Psoas muscle (tissue), 7 donors: ENCODE measurements at regions not wholly inside any gene's neighbourhood (a gene's known extent, or its start where the extent isn't known, plus 50 kb on each side); places are given as distances from the start of the nearest gene placed in this dataset.

Source experiments
- ATAC-seq, 4 donors: fragments of 200-7000 bp; cut with Tn5 transposase; one replicate each; pipeline ENCODE4 v1.9.1; 2020; ENCODE audit warnings: moderate library complexity in 3 of 4, mild to moderate bottlenecking in 2 of 4
- DNase-seq, 2 donors: peaks; one replicate each; pipeline ENCODE4 v3.0.0-alpha.2; 2020
- H3K27ac ChIP-seq: fragments of 200-600 bp; one replicate; pipeline ENCODE4 v1.8.0; 2022
- H3K27me3 ChIP-seq, 3 donors: fragments of 200-600 bp in 1 of 3; one replicate each; pipeline versions ENCODE4 v1.6.1 to v1.8.0; 2013 to 2022; ENCODE audit warnings: low read length in 2 of 3, mild to moderate bottlenecking in 2 of 3, moderate library complexity in 1 of 3; ENCODE audit not compliant: insufficient read depth in 3 of 3
- H3K36me3 ChIP-seq, 2 donors: fragments of 200-600 bp in 1 of 2; one replicate each; pipeline versions ENCODE4 v1.6.1 to v1.8.0; 2013 to 2022; ENCODE audit warnings: low read depth in 1 of 2, mild to moderate bottlenecking in 1 of 2, moderate library complexity in 1 of 2; ENCODE audit not compliant: insufficient read depth in 1 of 2
- H3K4me1 ChIP-seq: fragments of 200-600 bp; one replicate; pipeline ENCODE4 v1.8.0; 2022
- H3K4me3 ChIP-seq: fragments of 200-600 bp; one replicate; pipeline ENCODE4 v1.8.0; 2022; ENCODE audit warnings: mild to moderate bottlenecking
- H3K9me3 ChIP-seq: fragments of 200-600 bp; one replicate; pipeline ENCODE4 v1.8.0; 2022
- WGBS, 3 donors: extraction: QIAGEN DNeasy Blood & Tissue Kit; methylation state at CpG; one replicate each; pipeline versions ENCODE4 v1.1.6 to v1.1.7; 2013; 5-methylcytosine and 5-hydroxymethylcytosine counted together
- intact Hi-C, 2 donors: fragments of 100-400 bp; cut with DNase I; formaldehyde crosslinking; loops; one replicate each; pipeline versions ENCODE4 v1.11.0 to v1.14.2; 2022
- TF ChIP-seq, protein P1 (sequence below): fragments of 200-600 bp; IDR thresholded peaks from one replicate; pipeline ENCODE4 v1.8.0; 2022; ENCODE audit warnings: antibody characterized with exemption
- donor health status: healthy with polysubstance abuse.
- donor health status: DM: no; HTN: no; CAD: no; lungs with moderate emphysema.
- donor health status: Bipolar disorder and iron deficiency.
- donor health status: healthy.
- donor health status: DM: yes; HTN: yes; CAD: no.
- donor health status: DM: no; HTN: no; CAD: no.
- donor health status: DM: yes; HTN: yes; CAD: no.

DNA sequence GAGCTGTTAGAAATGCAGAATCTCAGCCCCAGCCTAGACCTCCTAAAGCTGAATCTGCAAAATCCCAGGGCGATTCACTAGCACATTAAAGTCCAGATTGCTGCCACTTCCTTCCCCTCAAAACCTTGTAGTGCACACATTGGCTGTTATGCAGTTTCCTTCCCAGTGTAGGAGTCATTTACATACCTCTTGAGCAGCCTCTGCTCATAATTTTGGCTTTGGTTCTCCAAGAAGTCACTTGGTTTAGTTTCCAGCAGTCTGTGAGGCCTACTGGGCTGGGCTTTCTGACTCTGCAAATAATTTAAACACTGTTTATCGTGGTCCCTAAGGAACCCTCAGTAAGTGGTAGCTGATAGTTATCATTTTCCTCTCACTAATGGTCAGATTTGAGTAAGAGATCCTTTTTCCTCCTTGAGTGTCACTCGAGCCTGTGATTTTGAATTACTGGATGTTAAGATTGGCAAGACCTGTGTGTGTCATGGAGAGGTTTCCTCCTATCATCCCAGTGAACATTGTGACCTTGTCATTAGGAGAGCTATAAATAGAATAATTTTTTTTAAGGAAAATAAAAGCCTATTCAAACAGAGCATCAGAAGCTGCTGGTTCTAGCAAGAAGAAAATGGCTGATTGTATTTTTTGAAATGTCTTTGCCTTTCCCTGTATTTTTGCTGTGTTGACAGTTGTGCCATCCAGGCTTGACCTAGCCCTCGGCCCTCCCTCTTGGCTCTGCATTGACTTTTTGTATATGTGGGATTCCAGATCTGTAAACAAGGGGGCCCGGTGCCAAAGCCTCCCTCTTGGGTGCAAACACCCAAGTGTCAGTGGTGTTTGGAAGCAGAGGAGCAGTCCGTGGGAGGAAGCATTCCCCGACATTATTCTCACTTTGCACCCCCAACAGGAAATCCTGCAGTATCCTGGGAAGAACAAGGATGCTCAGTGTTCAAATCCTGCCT is 134.8 kb upstream of the ANKRD28 start:
- H3K4me3 ChIP-seq = no peak overlapping the region
- peaks cover 11% of the 10 kb centered on the region for H3K4me1 ChIP-seq
- no peak for DNase-seq
- intact Hi-C loops = no loop called here
- WGBS, 3 donors = 52 to 54% (median 52%) methylated on average over 7 of the region's 7 CpGs
- TF ChIP-seq, protein P1, sequence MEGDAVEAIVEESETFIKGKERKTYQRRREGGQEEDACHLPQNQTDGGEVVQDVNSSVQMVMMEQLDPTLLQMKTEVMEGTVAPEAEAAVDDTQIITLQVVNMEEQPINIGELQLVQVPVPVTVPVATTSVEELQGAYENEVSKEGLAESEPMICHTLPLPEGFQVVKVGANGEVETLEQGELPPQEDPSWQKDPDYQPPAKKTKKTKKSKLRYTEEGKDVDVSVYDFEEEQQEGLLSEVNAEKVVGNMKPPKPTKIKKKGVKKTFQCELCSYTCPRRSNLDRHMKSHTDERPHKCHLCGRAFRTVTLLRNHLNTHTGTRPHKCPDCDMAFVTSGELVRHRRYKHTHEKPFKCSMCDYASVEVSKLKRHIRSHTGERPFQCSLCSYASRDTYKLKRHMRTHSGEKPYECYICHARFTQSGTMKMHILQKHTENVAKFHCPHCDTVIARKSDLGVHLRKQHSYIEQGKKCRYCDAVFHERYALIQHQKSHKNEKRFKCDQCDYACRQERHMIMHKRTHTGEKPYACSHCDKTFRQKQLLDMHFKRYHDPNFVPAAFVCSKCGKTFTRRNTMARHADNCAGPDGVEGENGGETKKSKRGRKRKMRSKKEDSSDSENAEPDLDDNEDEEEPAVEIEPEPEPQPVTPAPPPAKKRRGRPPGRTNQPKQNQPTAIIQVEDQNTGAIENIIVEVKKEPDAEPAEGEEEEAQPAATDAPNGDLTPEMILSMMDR = no peak
- no peak overlapping the region for H3K27ac ChIP-seq
- H3K36me3 ChIP-seq = no peaks in the 10 kb centered on the region
- ATAC-seq = no peak
- H3K9me3 ChIP-seq = no peaks in the 10 kb centered on the region
- no peaks in the 10 kb centered on the region for H3K27me3 ChIP-seq

DNA sequence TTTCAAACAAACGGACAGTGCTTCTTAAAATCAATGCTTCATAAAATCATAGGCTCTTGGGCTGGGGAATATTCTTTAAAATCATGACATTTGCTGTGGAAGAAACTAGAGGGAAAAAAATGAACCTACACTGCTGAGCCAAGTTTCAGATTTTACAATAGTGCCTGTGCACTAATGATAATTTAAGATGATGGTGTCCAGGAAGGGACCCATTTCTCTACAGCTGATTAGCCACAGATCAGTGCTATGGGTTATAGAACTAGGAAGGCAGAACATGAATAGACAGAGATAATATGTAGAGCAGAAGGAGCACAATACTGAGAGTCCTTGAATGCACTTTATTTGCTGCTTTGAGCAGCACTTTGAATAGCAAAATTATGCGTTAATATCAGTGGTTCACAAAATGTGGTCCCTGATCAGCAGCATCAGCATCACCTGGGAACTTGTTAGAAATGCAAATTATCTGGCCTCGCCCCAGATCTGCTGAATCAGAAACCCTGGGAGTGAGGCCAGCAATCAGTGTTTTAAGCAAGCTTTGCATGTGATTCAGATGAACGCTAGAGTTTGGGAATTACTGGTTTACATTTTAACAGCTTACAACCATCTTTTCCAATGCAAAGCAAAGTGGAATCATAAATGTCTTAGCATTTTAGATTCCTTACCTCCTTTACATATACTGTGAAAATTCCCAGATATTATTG is 135.8 kb upstream of the ANKRD28 start:
- Histone ChIP-seq H3K4me3 (no peak overlapping the region), H3K27ac (no peak overlapping the region)
- TF ChIP-seq, protein P1 = no peak

DNA sequence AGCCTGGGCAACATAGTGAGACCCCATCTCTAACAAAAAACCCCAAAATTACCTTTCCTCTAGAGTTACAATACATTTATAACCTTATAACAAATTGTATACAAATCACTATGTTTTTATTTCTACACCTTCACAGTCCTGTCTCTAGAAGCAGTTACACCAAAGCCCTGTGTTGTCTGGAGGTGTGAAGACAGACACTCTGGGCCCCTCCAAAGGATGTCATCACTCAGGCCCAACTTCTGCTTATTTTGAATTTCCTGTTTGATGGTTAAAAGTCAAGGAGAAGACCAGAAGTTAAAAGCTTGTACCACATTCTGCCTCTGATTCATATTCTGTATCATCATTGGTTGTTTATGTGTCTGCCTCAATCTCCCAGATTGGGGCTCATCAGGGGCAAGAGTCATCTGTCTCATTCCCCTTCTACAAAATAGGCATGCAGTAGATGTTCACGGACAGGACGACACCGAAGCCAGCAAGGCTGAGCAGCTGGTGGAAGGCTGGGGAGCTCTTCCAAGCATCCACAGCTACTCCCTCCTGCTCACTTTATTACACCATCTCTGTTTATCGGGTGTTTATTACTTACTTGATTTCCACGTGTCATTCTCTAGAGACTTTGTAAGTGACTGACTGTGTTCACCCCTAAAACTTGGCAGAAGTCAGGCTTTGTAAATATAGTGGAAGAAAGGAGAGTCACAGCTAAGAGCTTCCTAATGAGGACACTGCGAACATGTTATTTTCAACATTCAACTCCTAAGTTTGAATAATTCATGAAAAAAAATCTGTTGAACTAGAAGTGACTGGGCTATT is 136.8 kb upstream of the ANKRD28 start:
- 29 to 50% (median 33%) methylated on average over 6 of the region's 6 CpGs for WGBS, 3 donors
- no peaks in the 10 kb centered on the region for H3K9me3 ChIP-seq
- TF ChIP-seq, protein P1 = no peak
- peaks cover 11% of the 10 kb centered on the region for H3K4me1 ChIP-seq
- H3K4me3 ChIP-seq = no peak overlapping the region
- intact Hi-C loops = no loop called here
- H3K27ac ChIP-seq = peak overlapping the region; percentile 5
- no peaks in the 10 kb centered on the region for H3K36me3 ChIP-seq
- peak in 1 of 2 donors; percentile 56 for DNase-seq
- ATAC-seq = peak in 3 of 4 donors; percentile 49 to 83 (median 76)
- no peaks in the 10 kb centered on the region for H3K27me3 ChIP-seq

More for the DNA sequence above, 135.8 kb upstream of the ANKRD28 start:
- Histone ChIP-seq H3K4me1 (peaks cover 11% of the 10 kb centered on the region), H3K27me3 (no peaks in the 10 kb centered on the region), H3K36me3 (no peaks in the 10 kb centered on the region), H3K9me3 (no peaks in the 10 kb centered on the region)
- DNase-seq (no peak), ATAC-seq (no peak)
- intact Hi-C loops = no loop called here
- WGBS, 3 donors = 69 to 76% (median 72%) methylated on average over 4 of the region's 4 CpGs

DNA sequence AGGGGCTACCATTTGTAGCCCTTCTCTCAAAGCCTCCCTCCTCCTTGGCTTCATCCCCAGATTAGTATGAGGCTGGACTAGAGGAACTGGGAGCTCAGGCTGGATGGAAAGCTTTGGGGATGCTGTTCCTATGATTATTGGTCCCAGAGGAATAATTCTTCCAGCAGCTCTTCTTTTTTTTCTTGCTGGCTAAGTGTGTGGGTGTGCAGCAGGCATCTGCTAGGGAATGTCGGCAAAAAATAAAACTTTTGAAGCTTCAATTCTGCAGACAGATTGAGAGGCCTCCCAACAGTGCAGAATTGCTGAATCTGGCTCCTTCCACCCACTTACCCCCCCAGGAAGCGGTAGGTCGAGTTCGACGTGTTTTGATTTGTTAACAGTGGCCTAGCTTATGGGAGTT is 138.5 kb upstream of the ANKRD28 start:
- ATAC-seq (no peak), DNase-seq (no peak)
- no peak overlapping the region for H3K27ac ChIP-seq
- intact Hi-C loops = no loop called here
- TF ChIP-seq, protein P1 = no peak
- no peaks in the 10 kb centered on the region for H3K9me3 ChIP-seq
- no peaks in the 10 kb centered on the region for H3K27me3 ChIP-seq
- WGBS, 3 donors = 49 to 64% (median 62%) methylated on average over 5 of the region's 5 CpGs
- peaks cover 11% of the 10 kb centered on the region for H3K4me1 ChIP-seq
- H3K36me3 ChIP-seq = no peaks in the 10 kb centered on the region
- no peak overlapping the region for H3K4me3 ChIP-seq
